OCI-LY3 (cell line): ENCODE measurements at regions not wholly inside any gene's neighbourhood (a gene's known extent, or its start where the extent isn't known, plus 50 kb on each side); places are given as distances from the start of the nearest gene placed in this dataset.

Experiments
- EZH2phosphoT487 ChIP-seq: fragments of 200-600 bp; shearing (Covaris generic); IDR thresholded peaks from 2 replicates; pipeline ENCODE4 v1.6.1; 2018; ENCODE audit warnings: antibody characterized with exemption, mixed run types, low read depth
- TF ChIP-seq, protein P1 (sequence below): fragments of 200-600, 300-600 bp; sonication (generic); IDR thresholded peaks from 2 replicates; pipeline ENCODE4 v1.5.1; 2014; ENCODE audit warnings: antibody characterized with exemption, low read length, low read depth

GRCh38 chr10:111335826-111336225 is 259.0 kb downstream of the ADRA2A start:
- TF ChIP-seq, protein P1, sequence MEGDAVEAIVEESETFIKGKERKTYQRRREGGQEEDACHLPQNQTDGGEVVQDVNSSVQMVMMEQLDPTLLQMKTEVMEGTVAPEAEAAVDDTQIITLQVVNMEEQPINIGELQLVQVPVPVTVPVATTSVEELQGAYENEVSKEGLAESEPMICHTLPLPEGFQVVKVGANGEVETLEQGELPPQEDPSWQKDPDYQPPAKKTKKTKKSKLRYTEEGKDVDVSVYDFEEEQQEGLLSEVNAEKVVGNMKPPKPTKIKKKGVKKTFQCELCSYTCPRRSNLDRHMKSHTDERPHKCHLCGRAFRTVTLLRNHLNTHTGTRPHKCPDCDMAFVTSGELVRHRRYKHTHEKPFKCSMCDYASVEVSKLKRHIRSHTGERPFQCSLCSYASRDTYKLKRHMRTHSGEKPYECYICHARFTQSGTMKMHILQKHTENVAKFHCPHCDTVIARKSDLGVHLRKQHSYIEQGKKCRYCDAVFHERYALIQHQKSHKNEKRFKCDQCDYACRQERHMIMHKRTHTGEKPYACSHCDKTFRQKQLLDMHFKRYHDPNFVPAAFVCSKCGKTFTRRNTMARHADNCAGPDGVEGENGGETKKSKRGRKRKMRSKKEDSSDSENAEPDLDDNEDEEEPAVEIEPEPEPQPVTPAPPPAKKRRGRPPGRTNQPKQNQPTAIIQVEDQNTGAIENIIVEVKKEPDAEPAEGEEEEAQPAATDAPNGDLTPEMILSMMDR = no peak
- no peak for TF ChIP-seq EZH2phosphoT487
